Loucy (cell line): ENCODE measurements at regions not wholly inside any gene's neighbourhood (a gene's known extent, or its start where the extent isn't known, plus 50 kb on each side); places are given as distances from the start of the nearest gene placed in this dataset.

Experiments
- H2AFZ ChIP-seq: fragments of 200-600 bp; sonication (generic); 2 replicates; pipeline ENCODE4 v1.6.0; 2016; ENCODE audit warnings: antibody characterized with exemption, mild to moderate bottlenecking, low read length, moderate library complexity
- H3F3A ChIP-seq: fragments of 200-600 bp; 2 replicates; pipeline ENCODE4 v1.6.0; 2016; ENCODE audit warnings: antibody characterized with exemption, low read depth, mild to moderate bottlenecking
- H3K27me3 ChIP-seq: fragments of 200-600 bp; sonication (generic); 2 replicates; pipeline ENCODE4 v1.6.1; 2014; ENCODE audit warnings: low read length, mild to moderate bottlenecking; ENCODE audit not compliant: insufficient read depth, poor library complexity, severe bottlenecking
- H3K36me3 ChIP-seq: fragments of 200-600 bp; sonication (generic); 2 replicates; pipeline ENCODE4 v1.6.1; 2016; ENCODE audit warnings: low read length; ENCODE audit not compliant: insufficient read depth
- H3K4me1 ChIP-seq: fragments of 200-600 bp; sonication (generic); 2 replicates; pipeline ENCODE4 v1.5.1; 2014; ENCODE audit warnings: low read length, mild to moderate bottlenecking; ENCODE audit not compliant: insufficient read depth, poor library complexity, severe bottlenecking
- H3K4me2 ChIP-seq: fragments of 200-600 bp; sonication (generic); 2 replicates; pipeline ENCODE4 v1.6.0; 2014; ENCODE audit warnings: antibody characterized with exemption, low read length, low read depth, mild to moderate bottlenecking; ENCODE audit not compliant: poor library complexity, severe bottlenecking
- H3K4me3 ChIP-seq: fragments of 200-600 bp; sonication (generic); 2 replicates; pipeline ENCODE4 v1.5.1; 2014; ENCODE audit warnings: low read length, mild to moderate bottlenecking, mixed read lengths; ENCODE audit not compliant: poor library complexity, severe bottlenecking
- H3K79me2 ChIP-seq: fragments of 200-600 bp; sonication (generic); 2 replicates; pipeline ENCODE4 v1.6.1; 2014; ENCODE audit warnings: low read length; ENCODE audit not compliant: insufficient read depth
- H3K9ac ChIP-seq: fragments of 200-600 bp; sonication (generic); 2 replicates; pipeline ENCODE4 v1.6.0; 2014; ENCODE audit warnings: mild to moderate bottlenecking, low read depth, low read length, moderate library complexity; ENCODE audit not compliant: poor library complexity, severe bottlenecking
- H3K9me2 ChIP-seq: fragments of 200-600 bp; sonication (generic); replicated peaks from 2 replicates; pipeline ENCODE4 v1.6.1; 2016; ENCODE audit warnings: low read depth, low read length, mixed read lengths
- H3K9me3 ChIP-seq: fragments of 200-600 bp; sonication (generic); 2 replicates; pipeline ENCODE4 v1.6.1; 2014; ENCODE audit warnings: mild to moderate bottlenecking, antibody characterized with exemption, low read length, low read depth; ENCODE audit not compliant: insufficient read depth
- H4K20me1 ChIP-seq: fragments of 200-600 bp; sonication (generic); 2 replicates; pipeline ENCODE4 v1.6.0; 2014; ENCODE audit warnings: antibody characterized with exemption, low read length, mild to moderate bottlenecking; ENCODE audit not compliant: insufficient read depth, poor library complexity, severe bottlenecking
- CTCF ChIP-seq: fragments of 200-600 bp; sonication (generic); conservative IDR thresholded peaks from 2 replicates; pipeline ENCODE4 v1.5.1; 2014; ENCODE audit warnings: mild to moderate bottlenecking, antibody characterized with exemption, low read length
- EZH2phosphoT487 ChIP-seq: fragments of 200-600 bp; IDR thresholded peaks from 2 replicates; pipeline ENCODE4 v1.6.1; 2018; ENCODE audit warnings: antibody characterized with exemption, mild to moderate bottlenecking, moderate library complexity, borderline replicate concordance

GRCh38 chr2:74083750-74084149 is 64.0 kb downstream of the BOLA3 start:
- Histone ChIP-seq H4K20me1 (no peaks in the 10 kb centered on the region), H3K9me2 (no peaks in the 10 kb centered on the region), H3K4me3 (no peak overlapping the region), H3K27me3 (no peaks in the 10 kb centered on the region), H3K9ac (no peak overlapping the region), H3K9me3 (no peaks in the 10 kb centered on the region), H2AFZ (no peak overlapping the region), H3F3A (no peaks in the 10 kb centered on the region), H3K79me2 (peaks cover 15% of the 10 kb centered on the region; the same call in 1 of the 2 replicates), H3K4me2 (no peak overlapping the region), H3K4me1 (no peaks in the 10 kb centered on the region), H3K36me3 (peaks cover 92% of the 10 kb centered on the region)
- TF ChIP-seq CTCF (no peak), EZH2phosphoT487 (no peak)
